KG1 (cell line): ENCODE measurements at regions not wholly inside any gene's neighbourhood (a gene's known extent, or its start where the extent isn't known, plus 50 kb on each side); places are given as distances from the start of the nearest gene placed in this dataset.
"Not testable (repeated sequence)": the region's sequence is repeated elsewhere in the genome, so short reads cannot be mapped to it uniquely, and the experiment has no call there.

Experiments
- DNase-seq: peaks from one replicate; lab custom pipeline; 2025; lab: John Stamatoyannopoulos, UW

DNA sequence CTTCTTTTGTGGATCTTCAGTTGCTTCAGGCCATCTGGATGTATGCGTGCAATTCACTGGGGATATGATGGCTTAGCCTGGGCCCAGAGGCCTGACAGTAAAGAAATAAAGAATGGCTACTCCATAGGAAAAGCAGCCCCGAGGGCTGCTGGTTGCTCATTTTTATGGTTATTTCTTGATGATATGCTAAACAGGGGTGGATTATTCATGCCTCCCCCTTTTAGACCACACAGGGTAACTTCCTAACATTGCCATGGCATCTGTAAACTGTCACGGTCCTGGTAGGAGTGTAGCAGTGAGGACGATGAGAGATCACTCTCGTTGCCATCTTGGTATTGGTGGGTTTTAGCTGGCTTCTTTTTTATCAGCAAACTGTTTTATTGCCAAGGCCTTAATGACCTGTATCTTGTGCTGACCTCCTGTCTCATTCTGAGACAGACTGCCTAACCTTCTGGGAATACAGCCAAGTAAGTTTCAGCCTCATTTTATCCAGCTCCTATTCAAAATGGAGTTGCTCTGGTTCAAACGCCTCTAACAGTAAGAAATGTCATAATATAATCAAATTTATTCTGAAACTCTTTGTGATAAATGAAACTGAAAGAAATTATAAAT is 60.5 kb downstream of the DSEL start:
- DNase-seq, result no peak

DNA sequence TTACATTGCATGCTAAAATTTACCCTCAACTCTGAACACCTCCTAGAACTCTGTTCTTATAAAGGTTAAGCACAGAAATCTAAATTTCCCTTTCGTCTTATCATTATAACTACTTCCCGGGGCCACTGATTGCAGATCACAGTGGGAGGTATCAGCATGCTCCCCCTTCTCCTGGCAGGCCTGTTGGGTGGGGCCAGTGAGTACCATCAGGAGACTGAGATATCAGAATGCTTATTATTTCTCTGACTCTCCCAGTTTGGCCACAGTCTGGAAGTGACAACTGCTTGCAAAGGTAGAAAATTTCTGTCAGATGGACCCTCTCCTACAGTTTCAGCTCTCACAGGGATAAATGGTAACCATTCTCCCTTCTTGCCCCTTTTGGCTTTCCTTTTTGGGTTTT is 62.6 kb downstream of the DSEL start:
- DNase-seq, result no peak

DNA sequence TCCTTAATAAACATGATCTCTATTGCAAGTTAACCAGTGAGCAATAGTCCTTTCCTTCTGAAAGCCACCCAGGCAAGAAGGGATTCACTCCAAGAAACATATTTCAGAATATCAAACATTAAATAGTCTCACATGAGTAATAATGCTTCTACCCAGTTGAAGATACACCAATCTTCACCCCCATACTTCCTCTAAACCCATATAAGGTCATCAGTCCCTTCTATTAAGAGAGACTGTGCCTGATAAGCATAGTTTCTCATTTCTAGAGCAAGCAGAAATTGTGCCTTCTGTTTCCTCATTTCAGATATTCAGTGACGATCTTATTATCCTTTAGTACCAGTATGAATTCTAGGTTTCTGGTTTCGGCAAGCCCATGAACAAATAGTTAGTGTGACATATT is 64.6 kb downstream of the DSEL start:
- DNase-seq, result no peak

DNA sequence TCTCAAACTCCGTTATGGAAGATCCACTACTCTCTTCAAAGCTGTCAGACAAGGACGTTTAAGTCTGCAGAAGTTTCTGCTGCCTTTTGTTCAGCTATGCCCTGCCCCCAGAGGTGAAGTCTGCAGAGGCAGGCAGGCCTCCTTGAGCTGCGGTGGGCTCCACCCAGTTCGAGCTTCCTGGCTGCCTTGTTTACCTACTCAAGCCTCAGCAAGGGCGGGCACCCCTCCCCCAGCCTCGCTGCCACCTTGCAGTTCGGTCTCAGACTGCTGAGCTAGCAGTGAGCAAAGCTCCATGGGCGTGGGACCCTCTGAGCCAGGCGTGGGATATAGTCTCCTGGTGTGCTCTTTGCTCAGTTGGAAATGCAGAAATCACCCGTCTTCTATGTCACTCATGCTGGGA is 65.4 kb downstream of the DSEL start:
- DNase-seq, result not testable (repeated sequence)

DNA sequence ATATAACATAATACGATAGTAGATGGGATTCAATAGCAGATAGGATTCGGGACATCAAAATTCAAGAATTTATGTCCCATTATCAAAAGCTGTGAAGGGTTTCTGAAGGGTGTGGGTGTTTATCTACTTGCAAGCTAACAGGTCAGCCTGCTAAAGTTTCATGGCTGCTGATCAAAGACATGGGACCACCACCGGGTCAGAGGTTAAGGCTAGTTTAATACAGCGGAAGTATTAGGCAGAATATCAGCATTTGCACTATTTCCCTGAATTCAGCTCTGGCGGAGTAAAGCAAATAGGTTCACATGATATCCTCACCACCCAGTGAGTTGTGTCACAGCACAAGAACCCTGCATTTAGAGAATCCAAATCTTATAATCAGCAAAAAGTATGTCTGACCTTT is 82.5 kb downstream of the DSEL start:
- no peak for DNase-seq

DNA sequence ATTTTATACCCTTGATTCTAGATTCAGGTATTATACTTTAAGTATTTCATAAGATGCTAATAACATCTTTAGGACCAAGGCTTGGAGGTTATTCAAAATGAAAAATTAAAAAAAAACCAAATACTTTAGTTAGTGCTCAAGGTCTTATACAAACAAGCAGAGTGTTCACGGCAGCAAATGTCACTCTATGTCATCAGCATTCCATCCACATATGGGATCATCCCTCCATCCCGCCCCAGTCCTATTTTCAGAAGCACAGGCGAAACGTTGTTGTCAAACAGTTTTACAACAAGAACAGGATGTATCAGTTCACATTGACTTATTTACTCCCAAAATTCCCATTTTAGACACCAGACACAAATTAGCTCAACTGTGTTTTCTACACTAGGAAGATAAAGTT is 83.7 kb downstream of the DSEL start:
- no peak for DNase-seq

DNA sequence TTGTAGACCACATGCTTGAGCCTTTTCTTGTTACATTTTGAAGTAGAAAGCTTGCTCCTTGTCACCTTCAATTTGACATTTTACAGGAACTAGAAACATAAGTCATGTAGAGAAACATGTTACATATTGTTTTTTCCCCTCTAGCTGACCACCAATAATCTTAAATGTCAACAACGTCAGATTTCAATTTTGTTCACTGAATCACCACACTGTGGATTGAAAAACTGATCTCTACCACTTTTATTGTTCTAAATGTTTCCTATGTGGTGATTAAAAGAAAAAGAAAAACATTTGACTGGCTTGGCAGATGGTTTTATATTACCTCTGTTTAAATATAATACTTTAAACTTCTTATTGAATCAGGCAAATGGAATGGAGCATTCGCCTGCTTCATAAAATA is 87.7 kb downstream of the DSEL start:
- no peak for DNase-seq

DNA sequence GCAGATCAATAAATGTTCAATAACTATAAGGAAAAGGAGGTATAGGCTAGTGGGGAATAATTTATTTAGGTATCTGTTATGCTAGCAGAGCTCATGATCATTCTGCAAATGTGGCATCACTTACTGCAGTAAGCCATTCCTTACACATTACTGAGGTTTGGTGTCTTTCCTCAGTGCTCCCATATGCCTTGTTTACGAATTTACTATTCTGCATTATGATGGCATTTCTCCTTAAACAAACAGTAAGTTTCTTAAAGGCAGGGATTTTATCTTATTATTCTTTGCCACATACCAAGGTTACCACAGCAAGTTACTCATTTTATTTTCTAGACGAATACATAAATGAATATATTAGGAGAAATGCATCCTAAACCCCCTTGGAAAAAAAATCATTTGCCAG is 88.4 kb downstream of the DSEL start:
- no peak for DNase-seq

DNA sequence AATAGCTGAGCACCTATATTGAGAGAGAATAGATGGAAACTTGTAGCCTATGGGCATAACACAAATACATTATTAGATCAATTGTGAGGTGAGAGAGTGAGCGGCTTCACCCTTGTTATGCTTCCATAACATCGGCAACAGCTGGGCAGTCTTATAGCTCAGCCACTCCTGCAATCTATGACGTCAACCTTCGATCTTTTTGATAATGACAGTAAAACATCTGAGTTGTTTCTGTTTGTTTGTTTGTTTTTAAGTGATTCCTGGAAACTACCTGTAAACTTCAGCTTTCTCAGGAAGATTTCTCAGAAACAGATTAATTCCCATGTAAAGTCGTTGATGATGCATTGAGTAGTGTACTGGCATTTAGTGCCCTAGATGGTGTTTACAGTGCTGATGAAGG is 90.0 kb downstream of the DSEL start:
- no peak for DNase-seq

DNA sequence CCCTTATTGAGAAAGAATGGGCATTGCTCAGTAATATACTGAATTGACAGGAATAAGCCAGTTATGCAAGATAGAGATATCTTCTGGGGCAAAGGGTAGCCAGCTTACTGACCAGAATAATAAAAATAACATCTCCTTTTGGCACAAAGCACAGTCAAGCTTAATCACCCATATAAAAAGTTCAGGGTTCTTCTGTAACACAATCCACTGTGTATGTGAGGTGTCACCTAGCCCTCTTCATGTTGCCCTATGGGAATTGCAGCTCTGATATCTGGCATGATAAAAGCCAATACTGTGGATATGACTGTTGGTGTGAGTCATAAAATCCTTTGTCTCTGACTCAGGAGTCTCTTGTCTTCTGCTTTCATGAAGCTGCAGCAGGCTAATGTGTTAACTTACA is 90.8 kb downstream of the DSEL start:
- no peak for DNase-seq

DNA sequence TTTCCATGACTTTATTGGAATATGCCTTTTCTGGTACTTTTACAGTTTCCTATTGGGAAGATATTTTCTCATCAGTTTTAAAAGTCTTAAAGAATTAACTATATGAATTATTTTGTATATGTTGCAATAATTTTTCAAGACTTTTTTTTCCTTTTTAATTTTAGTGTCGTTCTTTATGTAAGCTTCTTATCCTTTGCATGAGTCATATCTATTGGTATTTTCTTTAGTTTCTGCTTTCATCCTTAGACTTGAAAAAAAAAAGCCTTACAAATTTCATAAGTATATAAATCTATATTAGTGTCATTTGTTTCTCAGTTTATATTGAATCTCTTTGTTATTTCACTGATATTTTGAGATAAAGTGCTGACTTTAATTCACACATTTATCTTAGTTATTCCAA is 94.9 kb downstream of the DSEL start:
- DNase-seq, result no peak

DNA sequence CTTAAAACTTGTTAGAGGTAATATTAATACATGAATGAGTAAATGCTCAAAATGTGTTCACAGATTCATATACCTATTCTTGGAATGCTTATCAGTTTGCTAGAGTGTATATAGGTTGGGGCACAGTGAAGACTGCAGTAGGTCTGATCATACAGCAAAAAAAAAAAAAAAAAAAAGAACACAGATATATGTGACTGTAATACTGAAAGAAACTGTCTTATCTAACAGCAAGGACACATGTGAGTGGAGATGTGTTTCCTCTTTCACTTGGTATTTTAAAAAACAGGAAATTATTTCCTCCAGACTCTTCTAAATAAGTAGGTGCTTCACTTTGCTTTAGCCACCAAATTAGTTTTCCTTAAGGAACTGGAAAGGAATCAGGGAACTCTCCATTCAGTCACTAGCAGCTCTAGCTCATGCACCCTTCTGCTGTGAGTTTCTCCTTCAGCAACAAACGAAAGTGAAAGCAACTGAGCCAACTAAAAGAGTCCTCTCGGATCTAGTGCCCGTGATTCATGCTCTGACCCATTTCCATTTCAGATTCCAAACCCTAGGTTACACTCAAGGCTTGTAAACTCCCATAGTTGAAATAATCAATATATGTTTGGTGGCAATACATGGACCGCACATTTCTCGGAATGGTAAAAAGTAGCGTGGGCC is 98.5 kb downstream of the DSEL start:
- DNase-seq, result no peak

DNA sequence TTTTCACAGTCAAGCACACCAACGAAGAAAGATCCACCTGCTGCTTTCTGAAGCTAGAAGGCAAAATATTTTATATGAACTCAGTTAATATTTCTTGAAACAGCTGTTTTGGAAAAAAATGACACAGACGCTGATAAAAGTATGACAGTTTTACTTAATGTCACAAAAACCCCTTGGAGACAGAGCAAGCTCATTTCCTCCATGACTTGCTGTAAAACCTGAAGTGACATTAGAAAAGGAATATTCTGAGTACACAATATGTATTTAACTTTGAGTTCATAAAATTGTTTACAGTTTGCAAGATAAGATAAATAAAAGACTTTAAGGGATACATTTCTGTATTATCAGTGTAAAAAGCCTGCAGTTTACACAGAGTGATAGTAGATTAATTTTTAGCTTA is 105.4 kb downstream of the DSEL start:
- no peak for DNase-seq

DNA sequence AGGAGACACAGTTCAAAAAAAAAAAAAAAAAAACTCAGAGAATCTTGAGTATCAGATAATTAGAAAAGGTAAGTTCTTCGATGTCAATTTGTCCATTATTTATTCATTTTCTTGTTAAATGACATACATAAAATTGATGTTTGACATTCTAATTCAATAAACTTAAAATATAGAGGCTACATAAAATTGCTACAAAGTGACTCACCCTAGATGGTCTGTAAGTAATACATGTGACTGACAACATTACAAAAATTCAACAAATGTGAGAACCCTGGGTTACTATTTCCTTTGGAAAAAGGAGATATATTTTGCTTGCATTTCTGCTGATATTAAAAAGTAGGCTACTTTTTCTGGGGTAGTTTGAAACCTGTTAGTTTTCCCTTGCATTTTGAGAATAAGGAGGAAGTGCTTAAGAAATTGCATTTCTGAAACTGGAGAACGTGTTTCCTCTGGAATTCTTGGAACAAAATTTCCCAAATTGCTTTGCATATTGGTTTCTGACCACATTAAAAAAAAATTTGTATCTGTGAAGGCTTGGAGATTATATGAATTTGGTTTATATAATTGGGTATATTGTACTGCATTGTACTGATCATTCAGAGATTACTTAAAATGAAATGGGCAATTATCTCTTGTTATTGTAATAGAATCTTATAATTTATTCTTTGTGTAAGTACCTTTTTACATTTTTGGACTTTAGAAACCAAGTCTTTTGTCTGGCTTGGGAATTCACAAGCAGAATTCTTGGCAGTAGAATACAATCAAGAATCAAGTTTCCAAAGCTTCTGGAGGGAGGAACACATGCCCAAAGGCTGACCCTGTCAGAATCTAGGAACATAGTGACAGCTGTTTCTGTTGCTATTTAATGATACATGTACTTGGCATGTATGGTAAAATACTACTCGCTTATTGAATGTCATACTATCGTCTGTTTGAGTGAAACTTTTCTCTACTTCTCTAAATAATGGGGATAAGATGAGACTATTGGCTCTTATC is 106.1 kb downstream of the DSEL start:
- DNase-seq, result no peak

DNA sequence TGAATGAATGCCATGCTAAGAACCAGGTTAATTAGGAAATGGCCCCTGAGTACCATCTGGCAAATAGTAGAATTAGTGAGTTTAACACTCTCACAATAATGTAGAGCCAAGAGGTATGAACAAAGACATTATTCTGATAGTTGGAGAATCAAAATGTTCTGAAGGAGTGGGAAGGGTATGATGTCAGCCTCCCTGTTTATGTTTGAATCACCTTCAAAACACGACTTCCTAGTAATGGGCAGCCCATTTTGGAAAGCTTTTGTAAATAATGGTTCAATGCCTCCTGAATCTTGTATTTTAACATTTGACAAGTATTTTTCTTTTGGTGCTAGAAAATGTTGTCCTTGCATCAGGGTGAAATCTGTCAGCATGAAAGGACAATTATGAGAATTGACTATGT is 108.3 kb downstream of the DSEL start:
- no peak for DNase-seq

DNA sequence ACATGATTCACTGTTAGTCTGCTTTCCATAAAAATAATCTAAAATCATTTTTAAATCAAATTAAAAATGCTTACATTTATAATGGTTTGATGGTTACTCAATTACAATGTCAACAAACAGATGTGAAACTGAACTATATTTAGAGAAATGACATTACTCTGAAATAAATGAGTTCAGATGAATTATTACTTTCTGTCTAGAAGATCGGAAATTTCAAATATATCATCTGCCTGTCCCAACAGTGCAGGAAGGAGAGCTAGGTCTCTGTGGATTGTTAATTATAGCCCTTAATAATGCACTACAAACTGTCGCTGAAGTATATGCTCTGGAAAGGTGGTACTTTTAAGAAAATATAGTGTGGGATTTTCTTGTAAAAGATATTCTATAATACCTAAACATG is 109.8 kb downstream of the DSEL start:
- DNase-seq, result no peak

DNA sequence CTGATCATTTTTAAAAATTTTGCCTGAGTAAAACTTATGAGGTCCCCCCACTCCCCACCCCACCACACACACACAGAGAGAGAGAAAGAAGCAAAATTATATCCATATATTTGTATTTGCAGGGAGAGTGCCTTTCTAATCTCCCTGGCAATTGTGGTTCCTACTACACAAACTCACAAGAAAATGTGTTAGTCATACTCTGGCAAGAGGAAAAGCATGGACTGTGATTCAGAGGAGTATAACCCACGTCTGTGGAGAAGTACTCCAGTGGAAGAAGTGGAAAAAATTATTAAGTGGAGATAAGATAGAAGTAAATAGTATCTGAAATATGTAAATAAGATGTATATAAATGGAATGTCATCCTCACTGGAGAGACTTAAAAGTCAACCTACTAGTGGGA is 114.0 kb downstream of the DSEL start:
- no peak for DNase-seq

DNA sequence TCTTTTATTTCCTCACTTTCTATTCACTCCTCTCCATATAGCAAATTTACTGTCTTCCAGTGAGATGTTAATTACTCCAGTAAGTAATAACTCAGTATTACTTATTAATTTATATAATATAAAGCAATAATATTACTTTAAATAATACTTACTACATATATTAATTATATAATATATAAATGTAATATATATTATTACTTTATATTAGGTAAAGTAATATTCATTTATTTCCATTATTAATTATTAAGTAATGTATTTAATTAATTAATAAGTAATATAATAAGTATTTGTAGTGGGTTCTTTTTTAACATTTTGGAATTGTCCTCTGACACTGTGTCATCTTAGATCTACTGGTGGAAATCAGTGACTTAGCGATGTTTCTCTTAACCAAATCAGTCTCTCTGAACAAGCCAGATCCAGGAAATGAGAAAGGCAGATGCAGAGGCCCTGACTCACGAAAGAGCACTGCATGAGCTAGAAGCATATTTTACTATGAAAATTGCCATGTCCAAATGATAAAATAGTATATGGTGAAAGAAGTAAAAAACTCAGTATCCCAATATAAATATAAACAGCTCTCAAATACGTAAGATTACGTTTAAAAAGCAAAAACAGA is 115.9 kb downstream of the DSEL start:
- DNase-seq, result no peak

DNA sequence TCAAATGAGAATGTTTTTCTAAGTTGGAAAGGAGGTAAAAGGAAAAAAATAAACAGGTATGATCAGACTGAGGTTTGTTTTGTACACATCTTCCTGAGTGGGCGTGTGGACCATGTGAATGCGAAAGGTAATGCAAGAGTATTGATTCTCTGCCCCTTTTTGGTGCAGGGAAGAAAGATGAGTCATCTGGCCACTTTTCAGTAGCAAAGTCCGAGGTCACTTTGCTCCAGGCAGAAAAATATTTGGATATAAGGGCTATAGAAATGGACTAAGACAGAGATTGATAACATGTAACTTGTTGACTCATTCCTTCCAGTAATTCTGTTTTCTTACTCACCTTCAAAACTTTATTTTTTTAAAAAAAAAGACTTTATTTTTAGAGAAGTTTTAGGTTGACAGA is 130.5 kb downstream of the DSEL start:
- no peak for DNase-seq

DNA sequence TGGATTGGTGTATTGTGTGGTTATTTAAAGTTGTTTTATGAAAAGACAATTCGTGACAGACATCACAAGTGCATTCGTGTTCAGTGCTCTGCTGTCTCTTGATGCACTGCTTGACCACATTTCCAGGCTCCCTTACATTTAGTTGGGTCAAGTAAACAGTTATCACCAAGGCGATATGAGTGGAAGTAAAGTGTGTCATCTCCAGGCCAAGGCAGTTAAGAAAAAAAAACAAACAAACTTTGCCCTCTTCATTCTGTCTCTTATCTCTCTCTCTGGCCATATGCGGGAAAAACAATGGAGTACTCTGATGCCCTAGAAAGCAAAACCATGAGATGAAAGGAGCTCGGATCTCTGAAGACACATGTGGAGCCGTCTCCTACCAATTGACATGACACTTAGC is 131.1 kb downstream of the DSEL start:
- DNase-seq, result no peak

DNA sequence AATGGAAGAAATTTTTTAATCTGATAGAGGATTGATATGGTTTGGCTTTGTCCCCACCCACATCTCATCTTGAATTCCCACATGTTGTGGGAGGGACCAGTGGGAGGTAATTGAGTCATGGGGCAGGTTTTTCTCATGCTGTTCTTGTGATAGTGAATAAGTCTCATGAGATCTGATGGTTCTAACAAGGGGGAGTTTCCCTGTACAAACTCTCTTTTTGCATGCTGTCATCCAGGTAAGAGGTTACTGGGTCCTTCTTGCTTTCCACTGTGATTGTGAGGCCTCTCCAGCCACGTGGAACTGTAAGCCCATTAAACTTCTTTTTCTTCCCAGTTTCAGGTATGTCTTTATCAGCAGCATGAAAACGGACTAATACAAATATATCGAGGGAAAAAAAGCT is 132.5 kb downstream of the DSEL start:
- DNase-seq, result not testable (repeated sequence)

DNA sequence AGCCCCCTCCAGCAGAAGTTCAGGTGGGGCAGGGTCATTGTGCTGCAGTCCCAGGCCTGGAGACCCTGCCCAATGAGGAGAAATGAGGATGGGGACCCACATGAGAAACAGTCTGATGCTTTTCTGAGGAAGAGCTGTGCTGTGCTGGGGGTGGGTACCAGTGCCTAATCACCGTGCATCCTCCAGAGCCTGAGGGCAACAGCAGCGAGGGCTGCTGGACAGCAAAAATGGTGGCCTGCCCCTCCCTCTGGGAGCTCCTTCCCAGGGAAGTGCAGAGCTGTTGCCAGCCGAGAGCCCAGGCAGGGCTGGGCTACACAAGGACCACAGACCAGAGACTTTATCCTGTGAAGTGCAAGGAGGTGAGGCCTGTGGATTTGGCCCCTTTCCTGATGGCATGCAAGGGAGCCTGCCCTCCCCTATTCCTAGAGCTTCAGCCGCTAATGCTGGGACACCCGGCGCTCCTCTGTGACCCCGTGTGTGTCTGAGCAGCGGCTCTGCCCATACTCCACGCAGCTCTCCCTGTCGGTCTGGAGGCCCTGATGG is 134.8 kb downstream of the DSEL start:
- no peak for DNase-seq
